ENCODE measurements at regions not wholly inside any gene's neighbourhood (a gene's known extent, or its start where the extent isn't known, plus 50 kb on each side); places are given as distances from the start of the nearest gene placed in this dataset.
A peak's percentile ranks its signal among the peaks of the same experiment; 100 is the strongest.
"Not testable (repeated sequence)": the region's sequence is repeated elsewhere in the genome, so short reads cannot be mapped to it uniquely, and the experiment has no call there.

DNA sequence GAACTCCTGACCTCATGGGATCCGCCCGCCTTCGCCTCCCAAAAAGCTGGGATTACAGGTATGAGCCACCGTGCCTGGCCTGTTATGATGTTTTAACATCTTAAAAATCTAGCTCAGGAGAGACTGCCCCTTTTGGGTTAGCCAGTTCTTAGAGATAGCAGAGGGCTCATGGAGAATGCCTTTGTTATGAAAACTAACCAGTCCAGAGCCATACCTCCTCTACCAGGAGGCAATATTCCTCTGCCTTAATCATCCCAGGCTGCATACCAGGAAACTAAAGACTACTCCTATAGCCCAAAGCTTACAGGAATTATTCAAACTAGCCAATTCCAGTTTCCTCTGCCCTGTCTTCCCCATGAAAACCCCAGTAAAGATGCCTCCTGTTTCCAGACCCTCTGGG is 96.0 kb upstream of the MDM1 start:
- DNase-seq, result no peak

DNA sequence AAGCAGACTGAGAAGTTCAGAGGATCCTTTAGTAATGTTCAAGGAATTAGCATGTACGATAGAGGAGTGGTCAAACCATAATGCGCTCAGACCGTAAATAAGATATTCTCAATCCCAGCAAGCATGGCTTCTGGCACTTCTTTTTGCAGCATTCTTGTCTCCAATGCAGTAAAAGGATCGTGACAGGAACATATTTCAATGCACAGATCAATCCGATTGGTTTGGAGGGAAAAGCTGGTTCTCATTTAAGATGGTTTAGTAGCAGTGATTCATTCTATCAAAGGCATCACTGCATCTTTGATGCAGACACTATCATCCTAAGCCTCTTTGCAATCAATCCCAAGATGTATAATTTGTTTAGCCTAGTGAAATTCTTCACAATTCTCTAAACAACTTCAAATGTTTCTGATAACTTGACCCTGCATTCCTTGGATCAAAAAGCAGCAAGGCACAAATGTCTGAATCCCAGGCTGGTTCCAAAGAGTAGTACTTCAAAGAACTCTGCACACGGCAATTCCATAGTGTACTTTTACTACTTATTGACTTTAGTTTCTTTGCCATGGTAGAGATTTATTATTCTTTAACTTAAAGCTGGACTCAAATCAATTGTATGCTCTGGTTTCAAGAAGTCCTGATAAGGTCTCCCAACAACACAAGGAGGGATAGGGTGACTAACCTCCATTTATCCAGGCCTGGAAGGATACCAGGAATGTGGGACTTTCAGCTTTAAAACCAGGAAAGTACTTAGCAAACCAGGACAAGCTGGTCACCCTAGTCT is 96.8 kb upstream of the MDM1 start:
- no peak for DNase-seq

DNA sequence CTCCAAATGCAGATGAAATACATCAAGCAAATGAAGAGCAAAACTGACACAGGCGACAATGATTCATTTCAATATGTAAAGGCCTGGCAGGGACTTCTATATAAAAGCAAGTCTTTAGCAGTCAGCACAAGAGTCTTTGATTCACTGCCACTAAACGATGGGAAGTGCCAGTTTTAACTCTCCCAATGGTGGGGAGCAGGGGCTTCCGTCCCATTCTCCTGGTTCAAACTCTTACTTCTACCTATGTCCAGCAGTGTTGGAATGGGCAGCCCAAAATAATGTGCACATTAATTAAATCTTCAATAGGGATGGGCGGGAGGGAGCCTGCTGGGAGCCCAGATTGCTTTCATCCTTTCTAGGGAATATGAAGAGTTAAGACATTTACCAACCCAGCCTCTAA is 97.5 kb upstream of the MDM1 start:
- no peak for DNase-seq

DNA sequence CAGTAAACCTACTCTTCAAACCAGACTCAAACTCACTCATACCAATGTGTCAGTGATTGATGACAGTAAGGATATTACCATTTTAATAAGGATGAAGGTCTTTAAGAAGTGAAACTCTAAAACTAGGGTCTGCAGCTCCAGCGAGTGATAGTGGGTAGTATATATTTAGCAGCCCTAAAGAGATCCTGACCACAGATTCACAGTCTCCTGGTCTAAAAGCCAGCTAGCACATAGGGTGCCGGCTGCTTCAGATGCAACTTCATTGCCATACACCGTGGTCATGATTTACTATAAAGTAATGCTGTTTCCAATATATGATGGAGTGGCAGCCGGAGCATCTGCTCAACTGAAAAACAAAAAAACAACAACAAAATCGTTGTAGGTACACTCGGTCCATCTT is 99.6 kb upstream of the MDM1 start:
- DNase-seq, result no peak

DNA sequence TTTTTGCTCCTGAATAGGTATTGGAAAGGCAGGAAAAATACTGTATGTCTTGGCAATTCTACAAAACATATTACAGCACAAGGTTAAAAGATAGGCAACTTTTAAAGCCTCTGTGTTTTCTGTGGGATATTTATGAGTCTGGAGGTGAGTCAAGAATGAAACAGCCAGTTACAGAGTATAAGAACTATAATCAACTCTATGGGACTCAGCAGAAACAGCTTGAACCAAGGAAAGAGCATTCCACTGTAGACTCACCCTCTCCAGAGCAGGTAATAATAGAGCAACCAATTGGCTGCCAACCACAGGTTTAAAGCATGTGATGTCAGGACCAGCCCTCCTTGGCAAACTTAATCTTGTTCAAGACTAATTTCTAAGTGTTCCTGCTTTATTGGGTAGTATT is 100.5 kb upstream of the MDM1 start:
- DNase-seq, result no peak

DNA sequence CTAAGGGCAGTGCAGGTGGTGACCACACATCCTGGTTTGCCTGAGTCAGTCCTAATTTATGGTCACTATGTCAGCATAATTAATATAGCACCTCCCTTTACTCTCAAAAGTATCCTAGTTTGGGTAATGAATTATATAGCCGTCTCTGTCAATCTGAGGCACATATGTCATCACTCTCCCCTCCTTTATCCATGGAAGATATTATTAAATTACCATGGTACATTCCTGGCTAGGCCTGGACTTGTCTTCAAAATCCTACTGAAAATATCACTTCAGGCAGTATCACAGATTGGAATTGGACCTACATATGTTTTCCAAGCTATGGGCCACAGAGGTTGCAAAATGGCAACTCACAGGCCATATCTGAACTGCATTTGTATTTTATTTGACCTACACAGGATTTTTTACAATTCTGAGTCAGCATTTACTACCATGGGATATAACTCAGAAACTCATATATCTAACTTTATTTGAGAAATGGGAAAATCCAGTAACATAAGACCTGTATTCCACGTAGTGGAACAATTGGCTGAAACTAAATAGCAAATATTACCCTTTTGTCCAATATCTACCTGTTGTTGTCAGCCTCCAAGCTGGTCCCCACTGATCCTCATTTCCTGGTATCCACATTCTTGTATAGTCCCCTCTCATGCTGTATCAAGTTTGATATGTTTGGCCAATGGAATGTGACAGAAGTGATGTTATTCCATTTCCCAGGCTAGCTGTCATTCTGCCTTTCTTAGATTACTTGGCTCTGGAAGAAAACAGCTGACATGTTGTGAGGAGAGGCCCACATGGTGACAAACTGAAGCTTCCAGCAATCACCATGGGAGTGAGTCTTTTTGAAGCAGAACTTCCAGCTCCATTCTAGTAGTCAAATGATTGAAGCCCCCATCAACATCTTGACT is 102.5 kb upstream of the MDM1 start:
- no peak for DNase-seq

DNA sequence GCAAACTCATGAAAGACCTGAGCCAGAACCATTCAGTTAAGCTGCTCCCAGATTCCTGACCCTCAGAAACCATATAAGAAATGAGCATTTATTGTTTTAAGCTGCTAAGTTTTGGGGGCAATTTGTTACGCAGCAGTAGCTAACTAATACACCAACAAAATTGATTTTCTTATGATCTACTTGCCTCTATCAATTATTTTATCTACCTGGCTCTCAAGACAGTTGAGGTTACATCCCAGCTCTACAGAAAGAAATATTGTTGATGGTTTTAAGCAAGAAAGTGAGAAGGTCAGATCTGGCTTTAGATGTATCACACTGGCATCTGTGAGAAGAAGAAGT is 103.1 kb upstream of the MDM1 start:
- no peak for DNase-seq

DNA sequence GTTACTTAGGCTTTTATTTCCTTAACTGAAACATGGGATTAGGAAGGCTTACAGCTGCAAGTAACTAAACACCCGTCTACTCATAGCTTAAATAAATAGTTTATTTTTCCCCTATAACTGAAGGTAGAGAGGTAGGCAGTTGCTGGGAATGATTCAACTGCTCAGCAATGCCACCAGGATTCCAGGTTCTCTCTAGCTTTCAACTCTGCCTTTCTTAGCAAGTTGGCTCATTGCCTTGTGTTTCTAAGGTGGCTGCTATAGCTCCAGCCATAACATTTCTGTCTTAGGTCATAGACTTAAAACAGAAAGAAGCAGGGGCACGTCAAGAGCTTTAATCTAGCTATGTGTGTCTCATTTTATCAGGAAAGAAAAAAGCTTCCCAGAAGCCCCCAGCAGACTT is 103.7 kb upstream of the MDM1 start:
- no peak for DNase-seq

DNA sequence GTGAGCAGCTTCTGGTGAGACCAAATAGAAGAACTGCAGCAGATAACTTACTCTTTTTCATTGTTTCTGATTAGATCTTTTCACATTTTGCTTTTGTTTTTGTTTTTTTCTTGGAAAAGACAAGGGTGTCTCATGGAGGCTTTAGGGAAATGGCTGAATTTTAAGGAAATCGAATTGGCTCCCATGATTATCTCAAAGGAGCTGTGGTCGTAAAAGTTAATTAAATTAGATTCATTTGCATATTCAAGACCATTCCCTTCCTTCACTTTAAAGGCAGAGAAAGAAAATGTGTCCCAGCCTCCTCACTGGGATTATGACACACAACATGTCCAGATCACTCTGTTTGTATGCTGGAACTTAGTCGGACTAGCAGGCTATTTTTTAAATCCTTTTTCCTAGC is 106.4 kb upstream of the MDM1 start:
- no peak for DNase-seq

DNA sequence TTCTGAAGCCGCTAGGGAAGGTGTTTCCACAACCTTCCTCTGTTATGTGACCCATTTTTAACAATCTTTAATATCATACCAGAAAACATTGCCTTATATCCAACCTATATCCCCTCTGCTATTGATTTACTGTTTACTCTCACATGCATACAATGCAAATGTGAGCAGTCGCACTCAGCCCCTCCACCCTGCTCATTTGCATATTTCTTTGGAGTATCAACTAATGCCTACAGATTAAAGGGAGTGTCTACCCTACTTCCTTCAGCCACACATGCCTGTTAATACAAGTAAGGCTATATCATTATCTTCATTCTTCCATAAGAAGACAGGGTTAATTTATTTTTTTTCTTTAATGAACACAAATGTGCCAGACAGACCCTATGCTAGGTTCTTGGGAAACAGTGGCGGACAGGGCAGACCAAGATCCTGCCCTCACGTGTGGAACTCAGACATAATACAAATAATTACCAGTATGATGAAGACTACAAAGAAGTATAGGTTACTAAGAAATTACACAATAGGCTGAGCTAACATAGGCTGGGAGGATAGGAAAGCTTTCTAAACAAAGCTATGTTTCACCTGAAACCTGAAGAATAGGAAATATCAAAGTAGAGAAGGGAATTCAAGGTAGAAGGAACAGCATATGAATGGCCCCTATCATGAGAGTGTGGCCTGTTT is 107.3 kb upstream of the MDM1 start:
- no peak for DNase-seq

DNA sequence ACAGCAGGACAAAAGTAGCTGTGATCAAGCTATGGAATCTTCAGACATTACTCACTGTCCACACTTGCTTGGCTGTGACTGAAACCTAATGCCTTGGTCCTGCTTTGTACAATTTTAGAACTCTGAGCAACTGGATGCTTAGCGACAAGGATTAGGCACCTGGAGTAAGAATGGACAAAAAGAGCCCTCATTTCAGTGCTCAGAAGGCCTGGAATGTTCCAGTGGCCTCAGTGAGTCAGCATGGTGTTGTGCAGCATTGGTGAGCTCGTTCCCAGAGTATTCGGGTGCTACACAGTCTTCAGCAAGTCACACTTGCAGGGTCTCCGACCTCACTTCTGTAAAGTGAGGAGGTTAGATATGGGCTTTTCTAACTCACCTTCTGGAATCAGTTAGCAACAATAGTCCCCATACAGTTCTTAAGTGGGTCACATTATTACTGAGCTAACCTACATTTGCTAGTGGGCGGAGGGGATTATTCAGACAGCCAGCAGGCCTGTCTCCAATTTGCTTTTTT is 108.0 kb upstream of the MDM1 start:
- no peak for DNase-seq

DNA sequence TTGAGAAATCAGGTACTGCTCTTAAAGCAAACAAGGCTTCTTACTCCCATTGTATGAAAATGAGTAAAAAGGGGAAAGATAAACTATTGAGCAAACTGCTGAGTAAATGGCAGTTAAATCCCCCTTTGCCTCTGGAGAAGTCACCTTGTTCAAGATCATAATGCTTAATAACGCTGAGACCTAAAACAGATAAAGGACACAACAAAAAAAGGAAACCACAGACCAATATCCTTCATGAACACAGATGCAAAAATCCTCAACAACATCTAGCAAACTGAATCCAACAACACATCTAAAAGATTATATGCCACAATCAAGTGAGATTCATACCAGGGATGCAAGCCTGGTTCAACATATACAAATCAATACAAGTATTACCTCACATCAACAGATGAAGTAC is 109.0 kb upstream of the MDM1 start:
- no peak for DNase-seq

DNA sequence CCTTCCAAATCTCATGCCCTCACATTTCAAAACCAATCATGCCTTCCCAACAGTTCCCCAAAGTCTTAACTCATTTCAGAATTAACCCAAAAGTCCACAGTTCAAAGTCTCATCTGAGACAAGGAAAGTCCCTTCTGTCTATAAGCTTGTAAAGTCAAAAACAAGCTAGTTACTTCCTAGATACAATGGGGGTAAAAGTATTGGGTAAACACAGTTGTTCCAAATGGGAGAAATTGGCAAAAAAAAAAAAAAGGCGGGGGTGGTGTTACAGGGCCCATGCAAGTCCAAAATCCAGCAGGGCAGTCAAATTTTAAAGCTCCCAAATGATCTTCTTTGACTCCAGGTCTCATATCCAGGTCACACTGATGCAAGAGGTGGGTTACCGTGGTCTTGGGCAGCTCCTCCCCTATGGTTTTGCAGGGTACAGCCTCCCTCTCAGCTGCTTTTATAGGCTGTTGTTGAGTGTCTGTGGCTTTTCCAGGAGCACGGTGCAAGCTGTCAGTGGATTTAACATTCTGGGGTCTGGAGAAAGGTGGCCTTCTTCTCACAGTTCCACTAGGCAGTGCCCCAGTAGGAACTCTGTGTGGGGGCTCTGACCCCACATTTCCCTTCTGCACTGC is 110.3 kb upstream of the MDM1 start:
- not testable (repeated sequence) for DNase-seq

DNA sequence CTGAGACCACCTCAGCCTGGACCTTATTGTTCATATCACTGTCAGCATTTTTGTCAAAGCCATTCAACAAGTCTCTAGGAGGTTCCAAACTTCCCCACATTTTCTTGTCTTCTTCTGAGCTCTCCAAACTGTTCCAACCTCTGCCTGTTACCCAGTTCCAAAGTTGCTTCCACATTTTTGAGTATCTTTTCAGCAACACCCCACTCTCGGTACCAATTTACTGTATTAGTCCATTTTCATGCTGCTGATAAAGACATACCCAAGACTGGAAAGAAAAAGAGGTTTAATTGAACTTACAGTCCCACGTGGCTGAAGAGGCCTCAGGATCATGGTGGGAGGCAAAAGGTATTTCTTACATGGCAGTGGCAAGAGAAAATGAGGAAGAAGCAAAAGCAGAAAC is 111.5 kb upstream of the MDM1 start:
- DNase-seq, result not testable (repeated sequence)

DNA sequence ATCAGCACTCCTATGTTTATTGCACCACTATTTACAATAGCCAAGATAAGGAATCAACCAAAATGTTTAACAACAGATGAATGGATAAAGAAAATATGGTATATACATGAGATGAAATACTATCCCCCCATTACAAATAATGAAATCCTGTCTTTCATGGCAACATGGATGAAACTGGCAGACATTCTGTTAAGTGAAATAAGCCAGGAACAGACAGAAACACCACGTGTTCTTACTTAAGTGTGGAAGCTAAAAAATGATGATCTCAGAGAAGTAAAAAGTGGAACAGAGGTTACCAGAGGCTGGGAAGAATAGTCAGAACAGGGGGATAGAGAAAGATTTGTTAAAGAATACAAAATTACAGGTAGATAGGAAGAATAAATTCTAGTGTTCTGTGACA is 113.7 kb upstream of the MDM1 start:
- DNase-seq, result no peak

DNA sequence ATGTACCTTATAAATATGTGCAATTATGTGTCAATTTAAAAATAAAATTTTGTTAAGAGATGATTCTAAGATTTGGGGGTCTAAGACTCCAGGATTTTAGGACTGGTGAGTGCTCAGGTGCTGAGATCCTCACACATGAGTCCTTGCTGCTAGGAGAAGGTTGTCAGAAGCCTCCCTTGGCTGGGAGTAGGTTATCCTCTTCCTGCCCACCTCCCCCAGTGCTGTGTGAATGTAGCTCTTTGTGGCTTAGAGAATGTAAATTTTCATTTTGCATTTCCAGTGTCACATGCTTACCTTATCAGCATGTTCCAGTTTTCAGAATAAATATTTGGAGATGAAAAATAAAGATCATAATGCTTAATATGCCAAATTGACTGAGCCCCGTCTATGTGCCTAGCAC is 114.2 kb upstream of the MDM1 start:
- no peak for DNase-seq

DNA sequence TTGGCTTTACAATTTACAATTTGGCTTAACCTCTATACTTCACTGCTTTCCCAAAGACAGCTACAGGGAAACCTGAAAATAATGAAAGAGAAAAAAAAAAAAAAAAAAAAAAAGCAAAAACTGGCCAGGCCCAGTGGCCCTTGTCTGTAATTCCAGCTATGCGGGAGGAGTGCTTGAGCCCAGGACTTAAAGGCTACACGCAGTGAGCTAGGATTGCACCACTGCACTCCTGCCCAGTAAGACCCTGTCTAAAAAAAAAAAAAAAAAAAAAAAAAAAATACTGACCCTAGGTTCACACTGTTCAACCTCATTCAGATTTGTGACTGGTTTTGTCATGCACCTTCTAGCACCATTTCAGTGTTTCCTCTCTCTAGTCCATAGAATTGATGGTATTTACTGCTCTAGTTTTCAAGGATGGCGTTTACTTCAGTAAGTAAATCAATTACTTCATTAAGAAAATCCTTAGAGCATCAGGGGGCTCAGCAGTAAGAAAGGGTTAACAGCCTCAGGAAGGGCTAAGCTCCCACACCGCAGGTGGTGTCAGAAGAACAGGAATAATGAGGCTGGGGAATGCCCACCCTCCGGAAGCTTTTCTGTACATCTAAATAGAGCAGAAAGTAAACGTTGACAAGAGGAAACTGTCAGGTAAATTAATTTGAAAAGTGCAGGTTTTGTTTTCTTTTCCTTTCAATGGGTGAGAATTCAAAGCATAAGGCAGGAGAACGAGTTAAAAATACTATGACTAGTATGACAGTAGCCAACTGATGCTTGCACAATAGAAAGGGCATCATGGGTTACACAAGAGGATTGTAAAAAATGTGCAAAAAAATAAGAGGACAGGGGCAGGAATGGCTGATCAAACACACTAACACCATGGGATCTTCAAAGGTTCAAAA is 115.0 kb upstream of the MDM1 start:
- peak; percentile 87 for DNase-seq

DNA sequence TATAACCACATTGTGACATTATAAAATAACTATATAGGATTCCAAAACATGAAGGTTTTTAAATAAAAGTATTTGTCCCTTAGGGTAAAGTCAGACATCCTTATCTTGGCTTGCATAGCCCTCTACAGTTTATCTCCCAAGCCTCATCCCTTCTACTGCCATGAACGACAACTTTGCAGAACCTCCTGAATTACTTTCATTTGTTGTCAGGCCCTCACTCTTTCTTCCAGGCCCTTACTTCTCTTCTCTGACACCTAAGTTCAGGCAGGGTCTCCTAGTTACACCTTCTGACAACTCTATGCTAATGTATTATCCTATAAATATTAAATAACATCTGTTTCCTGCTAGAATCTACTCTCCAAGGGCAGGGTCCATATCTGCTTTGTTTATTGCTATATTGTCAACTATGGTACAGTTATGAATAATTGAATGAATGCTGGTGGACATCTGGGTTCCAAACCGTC is 115.7 kb upstream of the MDM1 start:
- no peak for DNase-seq

DNA sequence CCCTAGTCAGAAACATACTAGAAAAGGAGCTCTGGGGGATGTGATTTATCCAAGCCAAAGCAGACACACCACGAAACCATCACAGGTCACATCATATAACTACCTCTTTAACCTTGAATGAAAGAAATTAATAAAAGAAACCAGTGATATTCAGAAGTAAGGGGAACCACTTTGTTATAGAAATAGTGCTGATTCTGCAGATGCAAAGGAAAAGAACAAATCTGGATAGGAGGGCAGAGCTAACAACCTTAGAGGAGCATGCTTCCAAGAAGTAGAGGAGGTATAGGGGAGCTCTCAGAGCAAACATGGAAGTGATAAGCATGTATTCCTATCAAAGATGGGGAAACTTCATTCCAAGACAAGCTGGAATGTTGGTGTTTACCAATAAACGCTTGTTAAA is 117.0 kb upstream of the MDM1 start:
- DNase-seq, result no peak

DNA sequence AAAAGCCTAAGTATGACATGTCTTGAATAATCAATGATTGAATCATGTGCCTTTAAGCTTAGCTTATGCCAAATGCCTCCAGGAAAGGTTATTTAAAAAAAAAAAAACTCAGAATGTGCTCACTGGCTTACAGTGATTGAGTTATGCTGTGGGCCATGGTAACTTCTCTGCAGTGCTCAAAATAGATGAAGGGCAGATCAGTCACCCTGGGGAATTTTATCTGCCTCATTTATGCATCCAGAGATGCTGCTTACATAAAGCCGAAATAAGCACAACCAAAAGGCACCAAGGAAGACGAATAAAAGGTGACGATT is 118.7 kb upstream of the MDM1 start:
- DNase-seq, result no peak

DNA sequence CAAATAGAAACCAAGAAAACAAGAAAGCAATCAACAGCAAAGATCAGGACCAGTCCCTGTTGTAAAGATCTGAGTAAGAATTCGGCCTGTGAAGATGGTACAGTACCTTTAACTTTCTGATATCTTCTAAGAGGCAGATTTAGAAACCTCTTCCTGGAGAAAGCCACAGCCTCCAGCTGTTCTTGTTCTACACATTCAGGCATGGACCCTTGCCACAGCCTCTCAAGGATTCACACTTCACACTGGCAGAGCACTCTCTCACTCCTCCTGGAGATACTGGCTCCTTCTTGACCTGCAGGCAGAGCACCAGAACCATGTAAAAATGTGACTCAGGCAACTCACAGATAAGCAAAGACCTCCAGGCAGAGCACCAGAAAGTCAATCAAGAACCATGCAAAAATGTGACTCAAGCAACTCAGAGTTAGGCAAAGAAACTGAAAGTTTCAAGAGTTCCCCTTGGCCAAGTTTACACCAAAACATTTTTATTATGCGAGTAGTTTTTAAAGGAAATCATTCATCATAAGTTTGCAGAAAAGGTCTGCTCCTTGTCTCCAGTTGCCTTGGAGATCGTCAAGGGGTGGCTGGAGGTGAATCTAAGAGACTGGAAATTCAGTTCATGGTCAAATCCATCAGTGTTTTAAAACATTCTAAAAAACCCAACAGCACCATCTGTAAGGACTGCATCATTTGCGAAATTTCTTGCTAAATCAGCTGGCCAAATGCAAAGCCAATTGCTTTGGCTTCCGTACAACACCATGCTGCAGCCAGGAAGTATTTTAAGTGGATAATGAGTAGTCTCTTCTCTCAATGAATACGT is 119.3 kb upstream of the MDM1 start:
- DNase-seq, result peak; percentile 26

Measured in NCI-H345 (cell line).